ENCODE measurements at regions not wholly inside any gene's neighbourhood (a gene's known extent, or its start where the extent isn't known, plus 50 kb on each side); places are given as distances from the start of the nearest gene placed in this dataset.

GRCh38 chr1:112342558-112342957, 53.5 kb upstream of the CTTNBP2NL start:
- H3K36me3 ChIP-seq = no peaks in the 10 kb centered on the region
- H3K4me1 ChIP-seq = no peaks in the 10 kb centered on the region
- H3K9ac ChIP-seq (ENCODE audit: low read depth in 2 of 2, low read length in 2 of 2) = no peak overlapping the region
- no peak for TF ChIP-seq CTCF (IDR thresholded peaks at IDR 0.05)
- no peak overlapping the region for H3K4me3 ChIP-seq
- no peak for DNase-seq
- H3K27ac ChIP-seq = no peak overlapping the region
- intact Hi-C loops (cut with DNase I) = no loop called here
- H3K9me3 ChIP-seq = no peaks in the 10 kb centered on the region
- no peaks in the 10 kb centered on the region for H3K27me3 ChIP-seq

GRCh38 chr1:112344754-112345423, 51.1 kb upstream of the CTTNBP2NL start:
- Histone ChIP-seq H3K9me3 (no peaks in the 10 kb centered on the region), H3K27me3 (no peaks in the 10 kb centered on the region), H3K4me1 (no peaks in the 10 kb centered on the region), H3K4me3 (no peak overlapping the region), H3K9ac (ENCODE audit: low read depth in 2 of 2, low read length in 2 of 2) (no peak overlapping the region), H3K36me3 (no peaks in the 10 kb centered on the region), H3K27ac (no peak overlapping the region)
- intact Hi-C loops (cut with DNase I) = loop anchor here (5.0 kb wide), 1 partner anchor 448 kb away; no protein-coding TSS in a partner anchor
- DNase-seq = no peak
- no peak for TF ChIP-seq CTCF (IDR thresholded peaks at IDR 0.05)
